GM21619 (cell line): ENCODE measurements at regions not wholly inside any gene's neighbourhood (a gene's known extent, or its start where the extent isn't known, plus 50 kb on each side); places are given as distances from the start of the nearest gene placed in this dataset.

Experiments used
- ATAC-seq: cut with Tn5 transposase; IDR thresholded peaks from one replicate; pipeline ENCODE4 v1.9.1; 2021; ENCODE audit not compliant: unreplicated experiment

DNA sequence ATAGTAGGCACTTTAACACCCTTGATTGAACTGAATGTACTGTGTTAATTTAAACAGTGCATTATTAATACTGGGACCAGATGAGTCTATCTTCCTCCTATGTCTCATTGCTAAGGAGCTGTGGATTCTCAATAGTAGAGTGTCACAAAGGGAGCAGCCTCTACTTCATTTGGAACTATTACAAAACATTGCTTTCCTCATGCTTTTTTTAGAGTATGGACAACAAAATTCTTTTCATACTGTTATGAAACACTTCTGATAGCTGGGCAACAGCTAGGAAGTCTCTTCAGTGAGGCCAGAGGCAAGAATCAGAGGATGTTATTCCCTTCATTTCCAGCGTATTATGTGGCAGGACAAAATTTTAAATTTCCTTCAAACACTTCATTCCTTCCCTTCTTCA, 160.8 kb downstream of the FBXO8 start:
- no peak for ATAC-seq

DNA sequence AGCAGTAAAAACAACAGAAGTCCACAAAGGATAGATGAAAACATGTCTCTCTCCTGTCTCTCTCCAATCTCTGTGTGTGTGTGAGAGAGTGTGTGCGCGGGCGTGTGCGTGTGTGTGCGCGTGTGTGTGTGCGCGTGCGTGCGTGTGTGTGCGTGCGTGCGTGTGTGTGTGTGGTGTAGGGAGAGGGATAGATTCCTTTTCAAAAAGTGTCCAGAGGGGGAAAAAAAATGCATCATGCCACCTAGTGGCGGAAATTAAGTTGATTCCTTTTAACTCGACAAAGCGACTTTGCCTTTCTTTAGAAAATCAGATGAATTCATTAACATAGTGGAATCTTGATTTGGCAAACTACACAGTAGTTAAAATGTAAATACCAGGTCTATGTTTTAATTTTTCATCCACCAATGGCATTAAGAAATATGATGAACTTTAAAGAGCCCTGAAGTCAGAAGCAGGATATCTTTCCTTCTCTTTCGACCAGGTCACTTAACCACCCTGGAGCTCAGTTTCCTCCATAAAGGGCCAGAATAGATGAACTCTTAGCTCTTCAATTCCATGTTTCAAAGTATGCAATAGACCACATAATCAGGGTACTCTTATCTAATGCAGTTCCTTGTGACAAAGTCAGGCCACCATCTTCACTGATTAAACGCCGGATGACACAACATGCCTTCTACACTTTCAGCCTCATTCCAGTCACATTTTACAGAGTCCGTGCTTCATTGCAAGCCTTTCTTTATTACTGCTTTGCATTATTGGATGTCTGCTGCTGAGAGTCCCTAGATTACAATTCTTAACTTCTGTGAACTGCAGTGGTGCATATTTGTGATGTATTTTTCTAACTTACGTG, 162.8 kb downstream of the FBXO8 start:
- peak; percentile 52 for ATAC-seq

DNA sequence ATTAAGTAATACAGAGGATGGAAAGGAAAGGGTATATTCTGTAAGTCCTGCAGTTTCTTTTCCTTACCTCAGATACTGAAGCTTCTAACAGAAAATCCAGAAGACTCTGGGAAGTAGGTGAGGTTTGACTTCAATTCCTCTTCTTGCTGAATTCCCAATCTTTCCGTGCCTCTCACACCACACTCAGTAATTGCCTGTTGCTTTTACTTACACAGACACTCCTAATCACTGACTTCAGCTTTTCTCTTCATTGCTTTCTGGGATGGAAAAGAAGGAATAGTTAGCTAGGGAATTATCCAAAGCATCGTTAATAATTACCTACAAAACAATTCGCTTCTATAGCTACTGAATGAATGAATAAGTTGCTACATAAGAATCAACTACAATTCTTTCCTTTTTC, 163.6 kb downstream of the FBXO8 start:
- no peak for ATAC-seq

DNA sequence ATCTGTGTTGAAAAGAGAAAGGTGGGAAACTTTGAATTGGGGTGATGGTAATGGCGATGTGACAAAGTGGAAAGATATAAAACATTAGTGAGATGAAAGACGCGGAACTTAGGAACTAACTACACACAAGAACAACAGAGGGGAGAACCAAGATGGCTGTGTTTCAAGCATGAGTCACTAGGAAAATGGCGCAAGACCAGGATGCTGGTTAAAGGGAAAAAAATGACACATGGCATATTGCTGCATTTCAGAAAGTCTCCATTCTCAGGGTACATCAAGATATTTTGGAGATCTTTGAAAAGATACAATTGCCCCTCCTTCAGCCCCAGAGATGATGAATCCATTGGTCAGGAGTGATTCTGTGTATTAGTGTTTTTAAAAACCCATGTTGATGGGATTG, 164.4 kb downstream of the FBXO8 start:
- ATAC-seq, result no peak

DNA sequence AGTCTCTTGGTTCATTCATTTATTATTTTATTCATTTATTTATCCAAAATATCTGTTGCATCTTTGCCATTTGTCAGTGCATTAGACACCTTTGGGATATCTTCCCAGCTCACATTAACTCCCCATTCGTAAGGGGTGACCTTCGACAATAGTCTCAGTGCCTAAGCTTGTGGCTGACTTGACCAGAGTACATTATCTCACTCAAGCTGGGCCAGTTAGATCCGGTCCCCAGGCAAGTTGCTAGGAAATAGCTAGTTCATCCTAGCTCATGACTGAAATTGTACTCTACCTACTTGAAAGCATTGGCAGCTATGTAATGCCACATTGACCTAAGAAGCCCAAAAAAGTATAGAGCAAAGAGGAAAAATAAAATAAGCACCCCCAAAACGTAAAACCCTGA, 165.3 kb downstream of the FBXO8 start:
- ATAC-seq, result no peak

DNA sequence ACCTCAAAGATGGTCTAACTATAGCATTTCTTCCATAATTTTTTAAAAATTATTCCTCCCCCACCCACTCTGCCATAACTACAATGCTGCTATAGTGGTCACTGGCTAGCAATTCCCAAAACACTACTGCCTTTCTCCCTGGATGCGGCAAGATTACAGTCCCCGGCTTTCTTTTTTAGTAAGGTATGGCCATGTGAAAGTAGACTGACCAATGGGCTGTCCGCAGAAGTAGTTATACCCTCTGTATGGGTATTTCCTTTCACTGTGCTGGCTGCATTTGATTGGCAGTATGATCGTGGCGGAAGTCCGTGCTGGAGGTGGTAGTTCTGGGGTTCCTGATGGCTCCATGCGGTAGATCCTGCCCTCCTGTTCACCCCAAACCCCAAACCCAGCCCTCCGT, 166.0 kb downstream of the FBXO8 start:
- no peak for ATAC-seq

DNA sequence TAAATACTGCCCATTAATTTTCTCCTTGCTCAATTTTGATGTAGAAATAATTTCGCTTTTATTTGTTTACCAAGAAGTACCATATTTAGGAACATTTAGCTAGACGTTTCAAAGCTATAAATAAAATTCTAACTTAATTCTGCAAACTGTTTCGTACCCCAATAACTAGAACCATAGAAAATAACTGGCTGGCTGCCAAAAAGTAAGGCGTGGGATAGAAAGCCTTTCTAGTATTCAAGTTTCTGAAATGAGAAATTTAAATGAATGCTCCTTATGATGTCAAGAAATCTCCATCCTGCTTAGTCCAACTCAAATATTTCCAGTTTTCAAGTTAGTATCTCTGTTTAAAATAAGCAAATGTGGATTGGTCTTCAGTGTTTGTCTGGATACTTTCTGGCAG, 167.4 kb downstream of the FBXO8 start:
- no peak for ATAC-seq

DNA sequence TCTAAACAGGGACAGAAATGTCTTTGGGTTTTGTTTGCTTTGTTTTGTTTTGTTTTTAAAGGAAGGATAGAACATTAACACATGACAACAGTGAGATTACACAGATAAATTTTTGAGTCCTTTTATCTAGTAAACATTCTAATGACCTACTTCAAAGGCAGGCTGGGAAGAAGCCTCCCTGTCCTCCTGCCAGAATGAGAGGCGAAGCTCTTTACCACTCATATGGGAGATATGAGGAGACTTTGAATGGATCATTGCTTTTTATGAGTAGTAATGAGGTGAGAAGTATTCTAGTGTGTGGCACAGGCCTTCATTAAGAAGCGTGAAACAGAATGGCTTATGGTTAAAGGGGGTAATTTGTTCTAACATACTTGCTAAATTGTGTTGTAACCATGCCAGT, 172.0 kb downstream of the FBXO8 start:
- no peak for ATAC-seq

DNA sequence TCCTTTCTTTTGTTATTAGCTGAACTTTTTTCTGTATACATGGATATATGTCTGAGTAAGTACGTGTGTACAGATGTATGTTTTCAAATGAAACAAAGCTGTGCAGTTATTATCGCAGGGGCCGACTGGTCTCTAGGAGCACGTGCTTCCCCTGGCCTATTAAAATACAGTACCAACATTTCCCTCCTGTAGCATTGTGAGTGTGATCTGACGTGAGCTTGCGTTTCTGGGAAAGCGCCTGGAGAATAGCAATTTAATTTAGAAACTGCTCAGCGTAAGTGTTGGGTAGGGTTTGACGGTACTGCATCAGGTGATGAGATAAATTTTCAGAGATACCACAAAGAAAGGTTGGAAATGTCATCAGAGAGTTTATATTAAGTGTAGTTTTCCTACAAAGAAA, 173.3 kb downstream of the FBXO8 start:
- no peak for ATAC-seq

DNA sequence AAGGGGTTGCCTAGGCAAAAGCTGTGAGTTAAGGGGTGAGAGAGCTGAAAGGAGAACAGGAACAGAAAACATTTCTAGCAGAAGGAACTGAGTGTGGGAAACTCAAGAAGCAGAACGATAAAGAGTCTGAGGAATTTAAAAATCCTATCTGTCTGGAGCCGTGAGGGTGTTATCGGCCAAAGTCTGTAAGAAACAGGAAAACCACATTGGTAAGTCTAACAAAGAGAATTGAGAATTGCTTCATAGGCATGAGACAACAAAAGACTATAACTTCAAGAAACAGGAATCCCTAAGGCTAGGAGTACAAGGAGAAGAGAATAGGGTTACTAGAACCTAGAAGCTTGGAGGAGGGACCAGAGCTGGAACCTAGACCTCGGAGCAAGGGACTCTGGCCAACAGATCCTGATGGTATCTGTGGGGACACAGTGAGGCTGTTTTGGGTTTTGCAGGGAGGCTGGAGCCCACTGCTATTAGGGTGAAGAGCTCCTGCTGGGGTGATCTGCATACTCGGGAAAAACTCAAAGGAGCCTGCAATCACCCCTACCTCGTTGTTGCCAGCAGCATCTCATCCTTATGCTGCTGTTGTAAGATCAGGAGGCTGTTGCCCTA, 175.6 kb downstream of the FBXO8 start:
- ATAC-seq, result no peak

DNA sequence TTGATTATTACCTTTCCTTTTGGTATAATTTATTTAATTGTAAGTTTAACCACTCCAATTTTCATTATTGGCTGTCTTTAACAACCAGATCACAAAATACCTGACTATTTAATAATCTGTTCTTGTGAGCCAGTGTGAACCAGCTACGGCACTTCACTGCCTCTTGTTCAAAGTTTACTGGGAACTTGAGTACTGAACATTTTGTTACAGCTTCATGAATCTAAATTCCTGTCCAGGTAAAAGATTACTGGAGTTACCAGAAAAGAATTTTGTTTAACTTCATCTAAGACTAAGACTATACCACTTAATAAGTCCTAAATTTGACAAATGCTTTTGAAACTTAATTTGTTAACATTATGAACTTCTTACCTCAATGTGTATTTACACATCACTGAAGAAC, 178.3 kb downstream of the FBXO8 start:
- no peak for ATAC-seq

DNA sequence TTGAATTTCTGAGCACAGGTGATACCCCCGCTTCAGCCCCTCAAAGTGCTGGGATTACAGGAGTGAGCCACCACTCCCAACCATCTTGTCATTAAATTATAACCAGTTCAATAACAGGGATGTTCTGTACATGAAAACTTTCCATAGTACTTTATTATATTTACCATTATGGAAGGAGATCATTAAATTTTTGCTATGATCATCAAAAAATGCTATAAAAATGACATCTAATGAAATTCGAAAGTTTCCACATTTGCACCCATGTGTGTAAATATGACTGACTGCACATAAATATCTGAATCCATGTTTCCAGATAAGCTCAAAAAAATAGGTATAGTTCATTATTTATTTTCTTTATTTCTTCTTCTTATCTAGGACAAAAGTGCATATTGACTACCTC, 182.6 kb downstream of the FBXO8 start:
- ATAC-seq, result no peak

DNA sequence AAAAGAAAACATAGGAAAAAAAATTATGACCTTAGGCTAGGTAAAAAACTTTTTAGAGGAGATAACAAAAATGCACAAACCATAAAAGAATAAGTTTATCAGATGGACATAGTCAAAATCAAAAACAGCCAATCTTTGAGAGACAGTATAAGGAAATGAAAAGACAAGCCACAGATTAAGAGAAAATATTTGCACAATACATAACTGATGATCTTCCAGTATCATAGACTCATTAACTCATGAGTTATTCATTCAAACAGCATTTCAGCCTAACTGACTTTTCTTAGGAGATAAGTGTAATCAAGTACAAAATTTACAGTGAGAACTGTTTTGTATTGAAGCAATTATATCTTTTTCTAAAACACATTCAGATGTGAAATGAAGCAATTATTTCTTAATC, 183.8 kb downstream of the FBXO8 start:
- no peak for ATAC-seq

DNA sequence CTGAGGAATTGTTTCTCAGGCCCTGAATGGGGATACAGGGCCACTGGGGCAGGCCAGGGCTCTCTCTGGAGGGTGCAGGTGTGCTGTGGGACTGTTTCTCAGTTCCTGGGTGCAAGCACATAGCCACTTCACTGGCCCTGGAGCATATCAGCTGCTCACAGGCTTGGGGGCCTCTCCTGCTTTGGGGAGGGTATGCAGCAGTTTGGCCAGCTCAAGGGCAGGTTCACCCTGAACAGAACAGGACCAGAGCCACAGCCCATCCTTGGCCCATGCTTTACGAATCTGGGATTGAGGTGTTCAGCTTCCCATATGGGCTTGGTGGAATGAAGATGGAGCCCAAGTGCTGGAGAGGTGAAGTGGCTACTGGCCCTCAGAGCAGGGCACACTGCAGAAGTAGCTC, 186.5 kb downstream of the FBXO8 start:
- ATAC-seq, result no peak

DNA sequence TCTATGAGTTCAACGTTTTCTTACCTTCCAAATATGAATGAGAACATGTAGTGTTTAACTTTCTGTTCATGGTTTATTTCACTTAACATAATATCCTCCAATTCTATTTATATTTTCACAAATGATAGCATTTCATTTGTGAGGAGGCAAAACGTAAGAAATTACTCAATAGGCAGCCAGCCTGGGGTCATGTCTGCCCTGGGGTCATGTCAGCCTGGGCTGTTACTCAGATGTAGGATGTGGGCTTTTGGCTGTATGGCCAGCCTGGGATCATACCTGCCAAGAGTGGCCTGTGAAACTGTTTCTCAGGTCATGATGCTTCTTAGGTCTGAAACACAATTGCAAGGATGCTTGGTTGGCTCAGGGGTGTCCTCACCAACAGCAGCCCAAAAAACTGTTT, 187.0 kb downstream of the FBXO8 start:
- ATAC-seq, result no peak

DNA sequence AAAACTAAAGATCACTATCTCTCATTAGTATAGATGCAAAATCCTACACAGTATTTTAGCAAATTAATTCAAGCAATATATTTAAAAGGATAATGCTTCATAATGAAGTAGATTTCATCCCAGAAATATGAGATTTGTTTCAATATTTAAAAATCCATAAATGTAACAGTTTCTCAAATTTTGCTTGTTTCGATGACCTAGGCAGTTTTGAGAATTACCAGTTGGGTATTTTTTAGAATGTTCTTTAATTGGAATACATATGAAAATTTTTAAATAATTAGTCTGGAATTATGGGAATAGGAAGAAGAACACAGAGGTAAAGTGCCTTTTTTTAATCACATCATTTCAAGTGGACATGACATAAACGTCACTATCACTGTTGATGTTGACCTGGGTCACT, 192.3 kb downstream of the FBXO8 start:
- no peak for ATAC-seq

DNA sequence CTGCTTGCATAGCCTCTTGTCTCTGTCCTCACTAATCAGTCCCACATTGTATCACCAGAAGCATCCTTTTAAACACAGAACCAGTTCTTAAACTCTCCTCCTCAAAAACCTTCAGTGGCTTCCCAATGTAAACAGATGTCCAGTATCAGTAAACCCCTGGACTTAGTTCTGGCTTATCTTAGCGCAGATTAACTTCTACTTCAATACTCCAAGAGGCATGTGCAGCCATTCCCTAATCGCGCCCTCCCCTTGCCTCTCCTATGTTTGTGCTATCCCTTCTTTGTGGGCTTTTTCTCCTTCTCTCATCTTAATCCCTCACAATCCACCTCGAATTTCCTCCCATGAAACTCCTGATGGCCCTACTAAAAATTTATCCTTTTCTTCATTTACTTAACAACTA, 193.8 kb downstream of the FBXO8 start:
- no peak for ATAC-seq

DNA sequence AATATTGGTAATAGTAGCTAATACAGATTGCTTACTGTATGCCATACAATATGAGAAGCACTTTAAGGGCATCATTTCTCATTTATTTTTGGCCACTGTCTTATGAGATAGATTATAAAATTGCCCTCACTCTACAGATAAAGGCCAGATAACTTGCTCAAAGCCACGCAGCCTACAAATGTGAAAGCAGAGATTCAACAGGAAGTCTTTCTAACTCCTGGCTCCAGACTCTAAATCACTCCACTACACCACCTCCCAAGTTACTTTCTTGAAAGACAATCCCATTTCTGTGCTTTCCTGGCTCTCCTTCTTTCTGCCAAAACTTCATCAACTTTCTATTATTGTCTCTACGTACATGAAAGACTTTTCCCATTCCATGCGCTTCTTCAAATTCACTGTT, 194.7 kb downstream of the FBXO8 start:
- no peak for ATAC-seq

DNA sequence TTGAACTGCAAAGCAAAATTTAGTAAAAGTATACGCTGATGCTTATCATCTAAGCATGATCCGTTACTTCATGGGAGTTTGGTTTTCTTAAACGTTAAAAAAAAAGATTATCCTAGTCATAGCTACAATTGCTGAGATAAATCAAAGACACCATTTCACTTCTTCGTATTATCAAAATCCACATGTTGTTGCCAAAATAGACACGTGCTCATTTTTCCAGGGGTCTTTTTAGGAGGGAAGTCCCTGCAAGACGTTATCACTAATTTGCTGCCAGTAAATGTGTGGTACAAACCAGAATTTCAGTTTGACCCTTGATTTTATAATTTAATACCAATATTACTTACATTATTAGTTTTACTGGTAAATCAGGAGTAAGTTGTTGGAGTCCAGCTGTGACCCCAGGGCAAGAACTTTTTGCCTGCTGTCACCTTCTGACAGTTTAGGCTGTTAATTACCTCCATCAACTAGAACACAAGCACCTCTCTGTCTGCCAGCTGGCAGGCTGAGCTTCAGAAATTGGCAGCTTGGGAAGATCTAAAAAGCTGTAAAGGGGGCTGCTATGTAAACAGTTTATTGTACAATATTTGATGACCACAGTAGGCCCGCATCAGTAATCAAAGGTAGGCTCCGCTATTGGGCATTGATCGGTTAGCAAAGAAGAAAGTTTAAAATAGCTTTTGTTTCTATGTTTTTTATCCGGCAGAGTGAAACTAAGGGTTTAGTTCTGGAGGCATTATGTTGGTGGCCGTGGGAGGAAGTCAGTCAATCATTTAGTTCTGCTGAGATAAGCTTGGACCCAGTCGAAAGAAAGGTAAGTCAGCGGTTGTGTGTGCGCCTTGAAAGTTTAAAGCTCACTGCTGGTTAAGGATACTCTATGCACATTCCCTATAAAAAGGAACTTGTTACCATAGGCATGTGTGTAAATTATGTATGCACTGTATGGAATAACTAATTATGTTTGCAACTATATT, 196.4 kb downstream of the FBXO8 start:
- ATAC-seq, result no peak

DNA sequence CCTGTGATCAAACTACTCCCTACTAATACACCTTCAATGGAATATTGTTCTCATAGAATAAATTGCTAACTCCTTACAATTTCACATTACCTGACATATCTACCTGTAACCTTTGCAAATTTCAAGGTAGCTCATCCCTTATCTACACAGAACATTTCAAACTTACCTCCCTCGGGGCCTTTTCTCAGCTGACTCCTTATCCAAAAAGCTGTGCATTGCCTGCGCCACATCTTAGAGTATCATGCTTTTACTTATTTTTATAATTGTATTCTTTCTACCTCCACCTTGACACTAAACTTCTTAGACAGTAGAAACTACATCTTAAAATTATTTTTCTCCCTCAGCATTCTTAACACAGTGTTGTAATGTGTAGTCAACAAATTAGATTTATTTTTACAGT, 198.5 kb downstream of the FBXO8 start:
- no peak for ATAC-seq

DNA sequence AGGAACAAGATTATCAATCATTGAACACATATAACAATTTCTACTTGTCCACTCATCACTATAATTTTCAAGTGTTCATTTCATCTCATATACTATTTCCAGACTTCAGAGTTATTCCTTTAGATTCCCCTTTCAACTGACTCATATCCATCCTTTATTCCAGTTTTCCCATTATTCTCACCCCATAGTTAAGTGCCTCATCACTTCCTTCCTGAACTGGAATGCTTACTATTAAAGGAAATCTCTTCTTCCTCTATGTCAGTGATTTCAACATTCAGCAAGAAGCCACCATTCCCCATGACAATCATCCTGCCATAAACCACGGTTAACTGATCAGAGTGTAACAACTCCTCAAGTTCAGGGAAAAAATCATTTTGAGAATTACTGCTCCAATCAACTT, 198.9 kb downstream of the FBXO8 start:
- no peak for ATAC-seq

DNA sequence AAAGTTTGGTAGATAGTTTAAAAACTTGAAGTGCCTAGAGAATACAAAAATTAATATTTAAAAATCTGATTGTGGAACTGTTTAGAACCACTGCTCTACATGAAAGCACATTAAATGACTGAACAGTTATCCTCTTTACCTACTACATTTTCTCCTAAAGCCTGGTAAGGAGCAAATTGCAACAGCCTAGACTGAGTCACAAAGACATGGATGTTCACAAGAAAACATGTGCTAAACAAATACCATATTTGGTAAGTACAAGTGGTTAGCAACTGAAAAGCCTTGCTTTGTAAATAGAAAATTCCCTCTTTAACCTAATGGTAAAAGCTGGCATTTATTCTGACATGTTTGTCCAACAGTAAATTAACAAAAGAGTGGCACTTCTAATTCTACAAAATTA, 203.1 kb downstream of the FBXO8 start:
- no peak for ATAC-seq
